ENCODE measurements at regions not wholly inside any gene's neighbourhood (a gene's known extent, or its start where the extent isn't known, plus 50 kb on each side); places are given as distances from the start of the nearest gene placed in this dataset.

DNA sequence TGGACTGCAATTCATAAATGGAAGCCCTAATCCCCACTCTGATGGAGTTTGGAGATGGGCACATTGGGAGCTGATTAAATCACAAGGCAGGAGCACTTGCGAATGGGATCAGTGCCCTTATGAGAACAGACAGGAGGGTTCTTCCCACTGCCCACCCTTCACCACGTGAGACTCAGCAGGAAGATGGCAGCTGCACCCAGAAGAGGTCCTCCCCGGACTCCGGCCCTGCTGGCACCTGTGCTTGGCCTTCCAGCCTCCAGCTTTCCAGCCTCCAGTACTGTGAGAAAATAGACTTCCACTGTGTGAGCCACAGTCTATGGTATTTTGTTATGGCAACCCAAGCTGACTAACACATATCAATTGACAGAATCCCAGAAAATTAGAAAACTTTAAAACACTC lies 267.6 kb upstream of the SALL3 start:
- POLR2A ChIA-PET = no interaction called here
- CTCF ChIA-PET = interaction anchor here (1.1 to 1.3 kb wide), 2 partner anchors 13 to 49 kb away, joined by 3 read pairs; no protein-coding TSS in a partner anchor

DNA sequence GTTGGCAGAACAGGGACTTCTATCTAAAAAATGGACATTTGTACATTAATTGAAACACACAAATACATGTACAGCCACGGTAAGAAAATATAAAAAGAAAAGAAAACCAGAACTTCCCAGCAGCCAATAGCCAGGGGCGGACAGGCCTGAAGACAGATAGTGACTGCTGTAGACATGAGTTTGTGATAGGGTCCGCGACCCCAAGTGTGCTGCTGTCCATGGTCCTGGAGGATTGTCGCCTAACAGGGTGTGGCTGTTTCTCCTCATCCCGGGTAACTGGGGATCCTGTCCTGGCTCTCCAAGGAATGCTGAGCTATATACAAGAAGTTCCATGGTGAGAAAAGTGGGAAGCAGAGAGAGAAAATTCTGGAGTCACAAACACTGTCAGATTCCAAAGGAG lies 266.5 kb upstream of the SALL3 start:
- TF ChIP-seq, protein P1, sequence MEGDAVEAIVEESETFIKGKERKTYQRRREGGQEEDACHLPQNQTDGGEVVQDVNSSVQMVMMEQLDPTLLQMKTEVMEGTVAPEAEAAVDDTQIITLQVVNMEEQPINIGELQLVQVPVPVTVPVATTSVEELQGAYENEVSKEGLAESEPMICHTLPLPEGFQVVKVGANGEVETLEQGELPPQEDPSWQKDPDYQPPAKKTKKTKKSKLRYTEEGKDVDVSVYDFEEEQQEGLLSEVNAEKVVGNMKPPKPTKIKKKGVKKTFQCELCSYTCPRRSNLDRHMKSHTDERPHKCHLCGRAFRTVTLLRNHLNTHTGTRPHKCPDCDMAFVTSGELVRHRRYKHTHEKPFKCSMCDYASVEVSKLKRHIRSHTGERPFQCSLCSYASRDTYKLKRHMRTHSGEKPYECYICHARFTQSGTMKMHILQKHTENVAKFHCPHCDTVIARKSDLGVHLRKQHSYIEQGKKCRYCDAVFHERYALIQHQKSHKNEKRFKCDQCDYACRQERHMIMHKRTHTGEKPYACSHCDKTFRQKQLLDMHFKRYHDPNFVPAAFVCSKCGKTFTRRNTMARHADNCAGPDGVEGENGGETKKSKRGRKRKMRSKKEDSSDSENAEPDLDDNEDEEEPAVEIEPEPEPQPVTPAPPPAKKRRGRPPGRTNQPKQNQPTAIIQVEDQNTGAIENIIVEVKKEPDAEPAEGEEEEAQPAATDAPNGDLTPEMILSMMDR (IDR thresholded peaks at IDR 0.05; ENCODE audit: control extremely low read depth, extremely low read depth, low read depth, missing control alignments) = no peak
- ChIA-PET CTCF (no interaction called here), POLR2A (no interaction called here)
- no peak for DNase-seq (ENCODE audit: extremely low spot score)

More for the DNA sequence above, 267.6 kb upstream of the SALL3 start:
- DNase-seq (ENCODE audit: extremely low spot score) = no peak
- TF ChIP-seq, protein P1 (IDR thresholded peaks at IDR 0.05; ENCODE audit: control extremely low read depth, extremely low read depth, low read depth, missing control alignments) = no peak

DNA sequence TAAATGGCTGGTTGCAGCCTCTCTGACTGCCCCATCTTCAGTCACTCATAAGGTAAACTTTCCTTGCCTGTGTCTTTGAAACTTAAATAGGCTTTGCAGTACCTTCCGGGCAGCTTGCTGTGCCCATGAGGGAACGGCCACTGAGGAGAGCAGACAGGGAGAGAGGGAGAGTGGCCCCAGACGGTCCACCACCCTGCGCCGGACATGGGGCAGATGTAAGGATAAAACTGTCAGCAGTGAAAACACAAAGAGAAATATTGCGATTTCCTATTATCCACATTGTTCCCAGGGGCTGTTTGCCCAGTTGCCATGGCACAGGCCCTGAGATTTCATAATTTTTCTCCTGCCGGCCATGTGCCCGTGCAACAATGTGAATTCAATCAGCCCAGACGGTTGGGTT lies 265.9 kb upstream of the SALL3 start:
- CTCF ChIA-PET = no interaction called here
- POLR2A ChIA-PET = no interaction called here
- DNase-seq (ENCODE audit: extremely low spot score) = no peak
- TF ChIP-seq, protein P1 (IDR thresholded peaks at IDR 0.05; ENCODE audit: control extremely low read depth, extremely low read depth, low read depth, missing control alignments) = no peak

DNA sequence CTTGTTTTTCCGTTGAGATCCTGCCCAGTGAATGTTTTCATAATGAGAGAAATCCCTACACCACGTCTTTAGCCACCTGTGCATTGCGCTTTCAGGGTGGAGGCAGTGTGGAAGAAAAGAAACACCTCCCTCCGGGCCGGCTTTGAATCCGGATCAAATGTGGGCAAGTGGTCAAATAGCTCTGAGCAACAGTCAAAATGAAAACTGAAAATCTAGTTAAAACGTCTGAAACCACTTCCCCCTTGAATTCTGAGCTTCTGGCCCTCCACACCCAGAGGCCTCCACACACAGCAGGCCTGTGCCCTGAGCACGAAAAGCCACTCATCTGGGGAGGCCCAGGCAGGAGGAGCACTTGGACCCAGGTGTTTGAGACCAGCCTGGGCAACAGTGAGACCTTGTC lies 263.6 kb upstream of the SALL3 start:
- ChIA-PET POLR2A (no interaction called here), CTCF (no interaction called here)
- TF ChIP-seq, protein P1 (IDR thresholded peaks at IDR 0.05; ENCODE audit: control extremely low read depth, extremely low read depth, low read depth, missing control alignments) = no peak
- DNase-seq (ENCODE audit: extremely low spot score) = no peak

DNA sequence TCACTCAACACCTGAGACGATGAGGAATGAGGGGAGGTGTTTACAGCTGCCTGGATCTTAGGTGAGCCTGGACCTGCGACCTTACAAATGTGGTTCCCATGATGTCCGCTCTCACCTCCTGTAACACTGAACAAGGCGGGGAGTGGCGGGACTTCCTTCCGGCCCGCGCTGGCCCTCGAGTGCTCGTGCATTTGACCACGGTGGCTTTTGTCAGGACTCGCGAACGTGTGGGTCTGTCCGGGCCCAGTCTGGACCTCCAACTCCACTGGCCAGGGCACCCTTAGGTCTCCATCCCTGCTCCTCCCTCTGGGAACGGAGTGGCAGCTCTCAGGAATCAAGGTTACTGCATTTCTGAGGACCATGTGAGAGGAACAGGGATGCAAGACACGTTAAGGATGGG lies 263.0 kb upstream of the SALL3 start:
- no peak for DNase-seq (ENCODE audit: extremely low spot score)
- CTCF ChIA-PET = no interaction called here
- TF ChIP-seq, protein P1 (IDR thresholded peaks at IDR 0.05; ENCODE audit: control extremely low read depth, extremely low read depth, low read depth, missing control alignments) = no peak
- POLR2A ChIA-PET = no interaction called here

DNA sequence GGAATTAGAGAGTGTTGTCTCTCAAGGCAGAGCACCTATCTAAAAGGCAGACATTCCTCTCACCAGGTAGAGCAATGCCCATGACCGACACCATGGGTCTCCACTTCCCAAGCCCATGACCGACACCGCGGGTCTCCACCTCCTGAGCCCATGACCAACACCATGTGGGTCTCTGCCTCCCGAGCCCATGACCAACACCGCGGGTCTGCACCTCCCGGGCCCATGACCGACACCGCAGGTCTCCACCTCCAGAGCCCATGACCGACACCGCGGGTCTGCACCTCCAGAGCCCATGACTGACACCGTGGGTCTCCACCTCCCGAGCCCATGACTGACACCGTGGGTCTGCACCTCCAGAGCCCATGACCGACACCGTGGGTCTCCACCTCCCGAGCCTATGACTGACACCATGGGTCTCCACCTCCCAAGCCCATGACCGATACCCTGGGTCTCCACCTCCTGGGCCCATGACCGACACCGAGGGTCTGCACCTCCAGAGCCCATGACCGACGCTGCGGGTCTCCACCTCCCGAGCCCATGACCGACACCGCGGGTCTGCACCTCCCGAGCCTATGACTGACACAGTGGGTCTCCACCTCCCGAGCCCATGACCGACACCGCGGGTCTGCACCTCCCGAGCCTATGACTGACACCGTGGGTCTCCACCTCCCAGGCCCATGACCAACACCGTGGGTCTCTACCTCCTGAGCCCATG lies 262.4 kb upstream of the SALL3 start:
- DNase-seq (ENCODE audit: extremely low spot score) = no peak
- CTCF ChIA-PET = no interaction called here

More for the DNA sequence above, 262.4 kb upstream of the SALL3 start:
- POLR2A ChIA-PET = no interaction called here
- TF ChIP-seq, protein P1 (IDR thresholded peaks at IDR 0.05; ENCODE audit: control extremely low read depth, extremely low read depth, low read depth, missing control alignments) = no peak

All from GM10248 (cell line).